ENCODE measurements at regions not wholly inside any gene's neighbourhood (a gene's known extent, or its start where the extent isn't known, plus 50 kb on each side); places are given as distances from the start of the nearest gene placed in this dataset.

DNA sequence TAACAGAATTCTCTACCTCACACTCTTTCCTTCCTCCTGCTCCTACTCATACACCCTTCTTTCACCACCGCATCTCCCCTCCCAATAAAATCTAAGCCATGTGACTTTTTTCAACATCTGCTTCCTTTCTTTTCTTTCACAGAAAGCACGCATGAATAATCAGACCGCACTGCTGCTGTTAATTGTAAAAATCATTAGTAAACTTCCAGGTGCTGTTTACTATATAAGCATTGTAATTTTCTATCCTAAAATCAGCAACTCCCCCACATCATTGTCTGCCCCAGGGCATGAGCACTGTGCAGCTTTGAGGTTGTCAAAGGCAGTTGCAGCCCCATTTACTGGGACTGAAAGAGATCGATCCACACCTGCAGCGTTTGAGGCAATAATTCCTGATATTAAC, 782.6 kb upstream of the ID2 start:
- DNase-seq (ENCODE audit: low read depth in 2 of 2) = no peak
- TF ChIP-seq, protein P1, sequence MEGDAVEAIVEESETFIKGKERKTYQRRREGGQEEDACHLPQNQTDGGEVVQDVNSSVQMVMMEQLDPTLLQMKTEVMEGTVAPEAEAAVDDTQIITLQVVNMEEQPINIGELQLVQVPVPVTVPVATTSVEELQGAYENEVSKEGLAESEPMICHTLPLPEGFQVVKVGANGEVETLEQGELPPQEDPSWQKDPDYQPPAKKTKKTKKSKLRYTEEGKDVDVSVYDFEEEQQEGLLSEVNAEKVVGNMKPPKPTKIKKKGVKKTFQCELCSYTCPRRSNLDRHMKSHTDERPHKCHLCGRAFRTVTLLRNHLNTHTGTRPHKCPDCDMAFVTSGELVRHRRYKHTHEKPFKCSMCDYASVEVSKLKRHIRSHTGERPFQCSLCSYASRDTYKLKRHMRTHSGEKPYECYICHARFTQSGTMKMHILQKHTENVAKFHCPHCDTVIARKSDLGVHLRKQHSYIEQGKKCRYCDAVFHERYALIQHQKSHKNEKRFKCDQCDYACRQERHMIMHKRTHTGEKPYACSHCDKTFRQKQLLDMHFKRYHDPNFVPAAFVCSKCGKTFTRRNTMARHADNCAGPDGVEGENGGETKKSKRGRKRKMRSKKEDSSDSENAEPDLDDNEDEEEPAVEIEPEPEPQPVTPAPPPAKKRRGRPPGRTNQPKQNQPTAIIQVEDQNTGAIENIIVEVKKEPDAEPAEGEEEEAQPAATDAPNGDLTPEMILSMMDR (IDR thresholded peaks at IDR 0.05; ENCODE audit: low read depth, low read length) = no peak
- H3K4me3 ChIP-seq (replicated peaks in 1 of 2; ENCODE audit: low read depth in 2 of 2, low read length in 2 of 2) = no peak overlapping the region

DNA sequence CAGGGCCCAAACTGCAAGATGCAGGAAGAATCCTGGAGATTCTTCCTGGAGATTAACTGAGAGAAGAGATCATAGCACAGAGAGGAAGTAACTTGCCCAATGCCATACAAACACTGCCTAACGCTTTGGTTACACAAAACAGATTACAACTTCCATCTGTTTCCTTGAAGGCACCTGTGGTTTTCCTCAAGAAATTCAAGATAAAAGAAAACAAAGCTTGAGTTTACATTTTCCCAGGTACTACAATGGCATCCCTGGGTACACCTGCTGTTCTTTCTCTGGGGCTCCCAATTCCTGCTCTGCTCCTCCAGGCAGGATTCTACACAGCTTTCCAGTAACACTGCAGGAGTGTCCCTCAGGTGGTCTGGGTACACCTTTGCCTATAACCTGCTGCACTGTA, 781.9 kb upstream of the ID2 start:
- H3K4me3 ChIP-seq (replicated peaks in 1 of 2; ENCODE audit: low read depth in 2 of 2, low read length in 2 of 2) = no peak overlapping the region
- DNase-seq (ENCODE audit: low read depth in 2 of 2) = no peak
- TF ChIP-seq, protein P1 (IDR thresholded peaks at IDR 0.05; ENCODE audit: low read depth, low read length) = no peak

DNA sequence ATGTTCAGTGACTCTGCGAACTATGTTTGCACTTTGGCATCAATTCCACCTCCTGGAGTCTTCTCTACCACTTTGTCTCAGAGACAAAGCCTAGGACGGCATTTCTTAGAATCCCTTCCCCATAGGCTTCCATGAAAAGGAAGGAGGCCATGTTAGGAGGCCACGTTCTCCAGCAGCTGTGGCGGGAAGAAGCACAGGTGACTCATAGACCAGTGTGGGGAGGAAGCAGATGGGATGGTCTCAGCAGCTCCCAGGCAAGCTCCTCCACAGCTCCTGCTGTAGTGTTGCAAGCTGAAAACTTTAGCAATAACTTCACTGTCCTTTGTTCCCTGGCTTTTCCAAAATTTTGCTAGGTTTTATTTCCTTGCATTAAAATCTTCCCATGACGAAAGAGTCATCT, 781.3 kb upstream of the ID2 start:
- H3K4me3 ChIP-seq (replicated peaks in 1 of 2; ENCODE audit: low read depth in 2 of 2, low read length in 2 of 2) = no peak overlapping the region
- DNase-seq (ENCODE audit: low read depth in 2 of 2) = no peak
- TF ChIP-seq, protein P1 (IDR thresholded peaks at IDR 0.05; ENCODE audit: low read depth, low read length) = no peak

DNA sequence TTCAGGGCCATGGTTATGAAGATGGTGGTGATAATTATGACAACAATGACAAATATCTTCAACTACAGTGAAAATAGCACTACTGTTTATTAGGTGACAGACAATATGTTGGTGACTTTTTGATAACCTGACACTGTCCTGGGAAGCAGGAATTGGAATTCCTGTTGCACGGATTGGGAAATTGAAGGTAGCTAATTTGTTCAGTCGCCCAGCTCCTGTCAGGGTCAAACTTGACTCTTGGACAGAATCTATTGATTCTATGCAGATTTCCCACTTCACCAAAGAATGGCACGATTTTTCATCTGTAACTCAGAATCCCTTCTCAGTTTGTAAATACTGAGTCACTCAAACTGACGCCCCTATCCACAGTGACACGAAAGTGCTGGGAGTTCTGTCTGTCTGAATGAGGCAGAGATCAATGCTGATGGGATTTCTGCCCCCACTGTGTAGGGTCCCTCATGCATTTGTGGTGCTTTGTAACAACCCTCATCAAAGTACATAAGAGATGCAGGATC, 779.5 kb upstream of the ID2 start:
- no peak overlapping the region for H3K4me3 ChIP-seq (replicated peaks in 1 of 2; ENCODE audit: low read depth in 2 of 2, low read length in 2 of 2)
- no peak for DNase-seq (ENCODE audit: low read depth in 2 of 2)
- TF ChIP-seq, protein P1 (IDR thresholded peaks at IDR 0.05; ENCODE audit: low read depth, low read length) = no peak

DNA sequence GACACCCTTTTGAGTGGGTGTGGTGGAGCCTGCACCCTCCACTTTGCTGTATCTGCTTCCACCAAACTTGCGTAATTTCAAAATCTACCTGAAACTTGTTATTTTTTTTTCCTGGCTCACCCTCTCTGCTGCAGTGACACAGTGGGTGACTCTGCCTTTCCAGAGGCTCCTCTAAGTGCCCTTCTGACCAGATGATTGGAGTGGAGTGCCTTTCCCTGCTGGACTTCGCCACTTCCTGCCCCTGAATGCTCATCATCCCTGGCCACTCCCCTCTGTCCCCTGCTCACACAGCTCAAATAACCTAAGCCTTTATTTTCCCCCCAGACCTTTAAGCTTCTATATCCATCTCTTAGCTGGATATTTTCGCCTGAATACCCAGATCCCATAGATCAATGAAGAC, 777.5 kb upstream of the ID2 start:
- no peak for DNase-seq (ENCODE audit: low read depth in 2 of 2)
- TF ChIP-seq, protein P1 (IDR thresholded peaks at IDR 0.05; ENCODE audit: low read depth, low read length) = no peak
- no peak overlapping the region for H3K4me3 ChIP-seq (replicated peaks in 1 of 2; ENCODE audit: low read depth in 2 of 2, low read length in 2 of 2)

DNA sequence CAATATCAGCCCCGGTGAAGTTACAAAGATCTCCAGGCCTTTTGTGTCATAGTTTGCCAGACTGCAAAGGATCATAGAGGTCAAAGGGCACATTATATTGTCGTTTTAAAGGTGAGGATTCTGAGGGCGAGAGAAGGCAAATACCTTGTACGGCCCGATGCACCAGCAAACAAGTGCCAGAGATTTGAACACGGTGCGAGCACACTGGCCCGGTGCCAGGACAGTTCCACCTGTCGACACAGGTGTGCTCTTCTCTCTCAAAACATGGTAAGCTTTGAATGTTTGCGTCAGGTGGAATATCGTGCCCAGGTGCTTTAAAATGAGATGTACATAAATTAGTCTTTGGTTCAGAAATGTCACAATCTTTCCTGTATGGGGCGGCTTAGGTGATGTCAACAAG, 776.1 kb upstream of the ID2 start:
- H3K4me3 ChIP-seq (replicated peaks in 1 of 2; ENCODE audit: low read depth in 2 of 2, low read length in 2 of 2) = no peak overlapping the region
- TF ChIP-seq, protein P1 (IDR thresholded peaks at IDR 0.05; ENCODE audit: low read depth, low read length) = no peak
- no peak for DNase-seq (ENCODE audit: low read depth in 2 of 2)

DNA sequence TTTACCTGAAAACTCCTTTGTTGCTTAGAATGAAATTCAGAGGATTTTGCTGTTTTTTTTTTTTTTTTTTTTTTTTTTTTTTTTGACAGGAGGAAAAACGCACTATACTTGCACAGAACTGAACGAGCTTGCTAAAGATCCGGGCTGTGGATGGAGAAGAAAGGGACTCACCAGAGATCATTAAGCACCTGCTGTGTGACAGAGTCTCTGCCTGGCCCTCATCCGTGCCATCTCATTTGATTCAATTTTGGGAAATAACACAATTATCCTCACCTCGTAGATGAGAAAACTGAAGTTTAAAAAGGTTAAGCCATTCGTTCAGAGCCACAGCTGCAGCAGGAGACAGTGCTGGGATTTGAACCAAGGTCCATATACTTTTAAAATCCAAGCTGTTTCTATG, 775.4 kb upstream of the ID2 start:
- TF ChIP-seq, protein P1 (IDR thresholded peaks at IDR 0.05; ENCODE audit: low read depth, low read length) = no peak
- DNase-seq (ENCODE audit: low read depth in 2 of 2) = no peak
- H3K4me3 ChIP-seq (replicated peaks in 1 of 2; ENCODE audit: low read depth in 2 of 2, low read length in 2 of 2) = no peak overlapping the region
